A549 (cell line): ENCODE measurements at regions not wholly inside any gene's neighbourhood (a gene's known extent, or its start where the extent isn't known, plus 50 kb on each side); places are given as distances from the start of the nearest gene placed in this dataset.

Experiments
- BHLHE40 ChIP-seq: IDR thresholded peaks from 2 replicates; pipeline ENCODE4 v1.6.1; 2012; ENCODE audit warnings: low read depth, low read length, inconsistent platforms
- CEBPB ChIP-seq, 2 experiments: fragments of >200 bp in 1 of 2; sonication (Bioruptor Twin) in 1 of 2; formaldehyde crosslinking in 1 of 2; IDR thresholded peaks; 2 replicates each; pipeline ENCODE4 v1.6.1; 2012 to 2016
- EP300 ChIP-seq, 2 experiments: fragments of >200 bp; sonication (Bioruptor Twin); formaldehyde crosslinking; IDR thresholded peaks; 2 replicates in 1 of 2; 3 replicates in 1 of 2; pipeline ENCODE4 v1.6.1; 2016 to 2017
- KDM1A ChIP-seq: fragments of 200-600 bp; sonication (generic); IDR thresholded peaks from 2 replicates; pipeline ENCODE4 v1.6.1; 2016; ENCODE audit warnings: low read depth, mild to moderate bottlenecking
- MAX ChIP-seq: IDR thresholded peaks from 2 replicates; pipeline ENCODE4 v1.6.1; 2012
- PHF8 ChIP-seq: fragments of 200-600 bp; sonication (generic); IDR thresholded peaks from 2 replicates; pipeline ENCODE4 v1.6.1; 2016; ENCODE audit warnings: low read depth, mild to moderate bottlenecking, antibody characterized with exemption, moderate library complexity, borderline replicate concordance
- SMC3 ChIP-seq: fragments of >200 bp; sonication (Bioruptor Twin); formaldehyde crosslinking; IDR thresholded peaks from 3 replicates; pipeline ENCODE4 v1.6.1; 2018; ENCODE audit warnings: inconsistent platforms

- TF ChIP-seq KDM1A (no peak), BHLHE40 (no peak), MAX (no peak), SMC3 (no peak), EP300 (IDR thresholded peaks at IDR 0.05) (no peak), CEBPB (IDR thresholded peaks at IDR 0.05) (no peak), PHF8 (no peak)
These were observed 141.0 kb downstream of the ASB9 start for GRCh38 chrX:15128861-15129260.
